OCI-M1 (cell line): ENCODE measurements at regions not wholly inside any gene's neighbourhood (a gene's known extent, or its start where the extent isn't known, plus 50 kb on each side); places are given as distances from the start of the nearest gene placed in this dataset.
"Not testable (repeated sequence)": the region's sequence is repeated elsewhere in the genome, so short reads cannot be mapped to it uniquely, and the experiment has no call there.

Source experiments
- DNase-seq: peaks from one replicate; lab custom pipeline; 2025; lab: John Stamatoyannopoulos, UW

- no peak for DNase-seq
Observed at GRCh38 chr4:54403700-54404453, 174.8 kb downstream of the PDGFRA start.

GRCh38 chr4:54409270-54409817 is 180.3 kb downstream of the PDGFRA start:
- not testable (repeated sequence) for DNase-seq

- DNase-seq, result no peak
Observed at GRCh38 chr4:54414545-54414944, 185.5 kb downstream of the PDGFRA start.

GRCh38 chr4:54417476-54417875 is 188.4 kb downstream of the PDGFRA start:
- DNase-seq, result no peak

- no peak for DNase-seq
Observed at GRCh38 chr4:54418468-54418867, 189.4 kb downstream of the PDGFRA start.

- no peak for DNase-seq
Observed at GRCh38 chr4:54423066-54423465, 194.0 kb downstream of the PDGFRA start.

GRCh38 chr4:54427826-54428225 is 198.7 kb downstream of the PDGFRA start:
- no peak for DNase-seq

GRCh38 chr4:54428940-54429339 is 199.8 kb downstream of the PDGFRA start:
- no peak for DNase-seq

GRCh38 chr4:54433686-54434085 is 204.6 kb downstream of the PDGFRA start:
- peak; percentile 43 for DNase-seq

GRCh38 chr4:54439831-54440243 is 210.7 kb downstream of the PDGFRA start:
- peak; percentile 92 for DNase-seq

GRCh38 chr4:54440394-54441136 is 211.5 kb downstream of the PDGFRA start:
- peak; percentile 78 for DNase-seq

- no peak for DNase-seq
Observed at GRCh38 chr4:54445866-54446265, 211.9 kb upstream of the KIT start.

- DNase-seq, result peak; percentile 48
Observed at GRCh38 chr4:54446581-54446980, 211.2 kb upstream of the KIT start.

GRCh38 chr4:54447304-54447703 is 210.5 kb upstream of the KIT start:
- no peak for DNase-seq

- DNase-seq, result peak; percentile 62
Observed at GRCh38 chr4:54449999-54450398, 207.8 kb upstream of the KIT start.

- DNase-seq, result peak; percentile 19
Observed at GRCh38 chr4:54466960-54467359, 190.8 kb upstream of the KIT start.

GRCh38 chr4:54473077-54473545 is 184.6 kb upstream of the KIT start:
- peak; percentile 93 for DNase-seq

GRCh38 chr4:54473798-54474197 is 184.0 kb upstream of the KIT start:
- peak; percentile 71 for DNase-seq

GRCh38 chr4:54475546-54475945 is 182.2 kb upstream of the KIT start:
- DNase-seq, result no peak

- peak; percentile 57 for DNase-seq
Observed at GRCh38 chr4:54482529-54483200, 175.1 kb upstream of the KIT start.

GRCh38 chr4:54484383-54484782 is 173.4 kb upstream of the KIT start:
- DNase-seq, result no peak

GRCh38 chr4:54487491-54487890 is 170.3 kb upstream of the KIT start:
- no peak for DNase-seq
